LNCaP clone FGC (cell line): ENCODE measurements at regions not wholly inside any gene's neighbourhood (a gene's known extent, or its start where the extent isn't known, plus 50 kb on each side); places are given as distances from the start of the nearest gene placed in this dataset.

Experiments
- DNase-seq: peaks from one replicate; pipeline ENCODE4 v3.0.0-alpha.2; 2011; ENCODE audit warnings: low read depth
- H3K4me3 ChIP-seq: 2 replicates; pipeline ENCODE4 v1.5.1; 2011; ENCODE audit warnings: mild to moderate bottlenecking, low read depth, low read length, control low read depth
- TF ChIP-seq, protein P1 (sequence below): IDR thresholded peaks from 2 replicates; pipeline ENCODE4 v1.5.1; 2012; ENCODE audit warnings: mild to moderate bottlenecking; ENCODE audit not compliant: control insufficient read depth, insufficient read depth; ENCODE audit errors: extremely low read depth

DNA sequence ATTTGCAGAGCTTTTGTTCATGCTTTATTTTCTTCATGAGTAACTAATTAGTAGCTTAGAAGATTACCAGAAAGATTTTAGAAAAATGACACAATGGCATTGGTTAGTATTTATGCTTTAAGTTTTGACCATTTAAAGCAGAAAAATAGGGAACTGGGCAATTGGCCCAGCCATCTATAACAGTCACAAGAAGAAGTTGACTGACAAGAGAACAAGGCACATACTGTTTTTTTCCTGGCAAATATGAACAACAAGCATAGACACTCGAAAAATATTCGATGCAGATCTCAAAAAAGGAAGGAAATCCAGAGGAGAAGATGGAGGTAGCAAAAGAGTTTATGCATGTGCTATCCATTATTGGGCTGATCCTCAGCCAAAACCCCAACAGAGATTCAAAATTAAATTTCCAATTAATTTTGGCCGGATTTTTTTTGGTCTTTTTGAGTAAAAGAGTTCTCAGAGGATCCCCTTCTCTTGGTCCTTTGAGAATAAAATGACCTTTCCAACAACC lies 200.8 kb upstream of the SLC35G4 start:
- no peak for DNase-seq
- no peak overlapping the region for H3K4me3 ChIP-seq
- TF ChIP-seq, protein P1, sequence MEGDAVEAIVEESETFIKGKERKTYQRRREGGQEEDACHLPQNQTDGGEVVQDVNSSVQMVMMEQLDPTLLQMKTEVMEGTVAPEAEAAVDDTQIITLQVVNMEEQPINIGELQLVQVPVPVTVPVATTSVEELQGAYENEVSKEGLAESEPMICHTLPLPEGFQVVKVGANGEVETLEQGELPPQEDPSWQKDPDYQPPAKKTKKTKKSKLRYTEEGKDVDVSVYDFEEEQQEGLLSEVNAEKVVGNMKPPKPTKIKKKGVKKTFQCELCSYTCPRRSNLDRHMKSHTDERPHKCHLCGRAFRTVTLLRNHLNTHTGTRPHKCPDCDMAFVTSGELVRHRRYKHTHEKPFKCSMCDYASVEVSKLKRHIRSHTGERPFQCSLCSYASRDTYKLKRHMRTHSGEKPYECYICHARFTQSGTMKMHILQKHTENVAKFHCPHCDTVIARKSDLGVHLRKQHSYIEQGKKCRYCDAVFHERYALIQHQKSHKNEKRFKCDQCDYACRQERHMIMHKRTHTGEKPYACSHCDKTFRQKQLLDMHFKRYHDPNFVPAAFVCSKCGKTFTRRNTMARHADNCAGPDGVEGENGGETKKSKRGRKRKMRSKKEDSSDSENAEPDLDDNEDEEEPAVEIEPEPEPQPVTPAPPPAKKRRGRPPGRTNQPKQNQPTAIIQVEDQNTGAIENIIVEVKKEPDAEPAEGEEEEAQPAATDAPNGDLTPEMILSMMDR, result no peak

DNA sequence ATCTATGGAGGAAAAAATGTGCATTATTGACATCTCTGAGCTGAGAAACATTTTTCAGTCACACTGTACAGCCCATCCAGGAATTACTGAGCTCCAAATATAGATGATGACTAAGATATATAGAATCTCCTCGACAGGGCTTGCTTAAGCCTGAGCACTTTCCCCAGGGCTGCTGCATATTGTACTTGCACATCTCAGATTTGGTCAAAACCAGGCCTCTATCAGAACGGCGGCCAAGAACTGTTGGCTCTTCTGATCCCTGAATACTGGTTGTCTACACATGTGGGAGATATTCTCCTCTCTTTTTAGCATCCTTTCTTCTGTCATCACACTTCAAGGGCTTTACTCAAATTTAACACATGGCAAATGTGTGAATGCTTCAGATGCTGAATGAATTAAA lies 201.5 kb upstream of the SLC35G4 start:
- no peak overlapping the region for H3K4me3 ChIP-seq
- no peak for DNase-seq
- TF ChIP-seq, protein P1, result no peak

GRCh38 chr18:11405804-11406203 lies 203.6 kb upstream of the SLC35G4 start:
- no peak overlapping the region for H3K4me3 ChIP-seq
- TF ChIP-seq, protein P1, result no peak
- no peak for DNase-seq

DNA sequence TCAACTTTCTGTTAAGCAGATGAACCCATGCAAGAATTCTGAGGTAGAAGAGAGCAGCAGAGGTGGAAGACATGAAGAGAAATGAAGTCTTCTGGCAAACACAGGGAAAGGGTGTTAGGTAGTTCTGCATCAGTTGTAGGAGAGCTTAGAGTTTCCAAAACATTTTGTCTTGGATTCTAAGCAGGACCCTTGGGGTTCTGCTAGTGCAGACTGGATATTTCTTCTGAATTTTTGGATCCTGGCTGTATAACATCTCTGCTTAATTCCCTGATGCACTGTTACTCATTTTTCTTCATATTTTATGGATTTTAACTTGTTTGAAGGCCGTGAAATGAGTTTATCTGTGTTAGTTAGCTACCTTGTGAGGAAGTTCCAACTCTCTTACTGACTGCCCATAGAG lies 208.7 kb upstream of the SLC35G4 start:
- TF ChIP-seq, protein P1, result no peak
- H3K4me3 ChIP-seq, result no peak overlapping the region
- DNase-seq, result no peak

DNA sequence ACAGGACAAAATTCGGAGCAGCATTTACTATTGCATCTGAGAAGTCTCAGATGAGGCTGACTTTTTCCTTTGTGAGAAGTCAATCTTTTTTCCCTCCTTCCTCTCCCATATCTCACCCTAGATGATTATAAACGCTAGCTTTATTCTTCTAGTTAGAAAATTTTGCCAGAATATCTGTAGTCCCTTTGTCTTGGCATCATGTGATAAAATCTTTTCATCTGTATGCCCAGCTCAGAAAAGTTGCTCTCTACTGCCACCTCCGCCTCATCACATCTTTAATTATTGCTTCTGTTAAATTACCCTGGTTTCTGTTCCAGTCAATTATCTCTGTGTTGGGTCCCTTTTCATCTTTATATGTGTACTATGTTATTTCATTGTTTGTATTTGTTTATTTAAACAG lies 210.8 kb upstream of the SLC35G4 start:
- DNase-seq, result no peak
- no peak overlapping the region for H3K4me3 ChIP-seq
- TF ChIP-seq, protein P1, result peak; percentile 39

DNA sequence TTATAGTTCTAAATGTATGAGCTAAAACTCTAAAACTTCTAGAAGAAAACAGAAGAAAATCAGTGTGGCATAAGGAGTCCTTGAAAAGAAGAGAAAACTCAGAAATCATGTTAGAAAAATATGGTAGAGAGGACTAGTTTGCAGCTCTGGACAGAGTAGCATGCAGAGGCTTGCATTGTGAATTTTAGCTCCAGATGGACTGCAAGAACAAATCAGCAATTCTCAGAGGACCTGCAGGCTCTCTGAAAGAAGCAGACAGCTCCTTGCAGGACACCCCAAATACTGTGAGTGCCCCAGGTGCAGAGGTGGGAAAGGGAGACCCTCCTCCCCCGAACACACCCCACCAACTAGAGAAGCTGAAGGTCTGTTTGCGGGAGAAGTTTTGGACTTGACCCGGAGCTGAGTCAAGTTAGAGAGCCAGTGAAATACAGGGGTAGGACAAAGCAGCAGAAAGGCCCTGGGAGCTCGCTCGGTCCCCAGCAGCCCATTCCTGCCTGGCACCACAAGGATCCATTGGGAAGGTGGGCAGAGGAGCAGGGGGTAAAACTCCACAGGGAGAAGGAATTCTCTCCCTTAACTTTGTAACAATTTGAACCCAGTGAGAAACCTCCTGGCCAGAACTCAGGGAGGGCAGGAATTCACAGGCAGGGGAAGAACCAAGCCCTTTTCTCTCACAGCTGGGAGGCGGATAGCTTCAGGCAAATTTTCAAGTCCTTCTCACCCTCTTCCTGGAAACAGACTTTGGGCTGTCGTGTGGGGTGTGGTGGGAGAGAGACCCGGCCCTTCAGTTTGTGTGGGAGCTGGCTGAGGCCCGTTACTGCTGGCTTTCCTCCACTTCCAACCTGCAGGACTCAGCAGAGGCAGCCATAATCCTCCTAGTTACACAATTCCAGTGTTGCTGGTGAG lies 216.2 kb upstream of the SLC35G4 start:
- TF ChIP-seq, protein P1, result no peak
- no peak for DNase-seq

More for the DNA sequence above, 216.2 kb upstream of the SLC35G4 start:
- H3K4me3 ChIP-seq, result no peak overlapping the region
